NCI-H69 (cell line): ENCODE measurements at regions not wholly inside any gene's neighbourhood (a gene's known extent, or its start where the extent isn't known, plus 50 kb on each side); places are given as distances from the start of the nearest gene placed in this dataset.
"Not testable (repeated sequence)": the region's sequence is repeated elsewhere in the genome, so short reads cannot be mapped to it uniquely, and the experiment has no call there.

Source experiments
- DNase-seq: peaks from one replicate; lab custom pipeline; 2025; lab: John Stamatoyannopoulos, UW

GRCh38 chr18:22816266-22817176 is 116.6 kb upstream of the RBBP8 start:
- DNase-seq = peak; percentile 89

- DNase-seq = peak; percentile 66
Measured at GRCh38 chr18:22817844-22818243, 115.3 kb upstream of the RBBP8 start.

- DNase-seq = peak; percentile 67
Measured at GRCh38 chr18:22822024-22822423, 111.1 kb upstream of the RBBP8 start.

- DNase-seq = no peak
Measured at GRCh38 chr18:22822841-22823508, 110.2 kb upstream of the RBBP8 start.

GRCh38 chr18:22826726-22827125 is 106.4 kb upstream of the RBBP8 start:
- DNase-seq = no peak

GRCh38 chr18:22827216-22827615 is 105.9 kb upstream of the RBBP8 start:
- DNase-seq = no peak

GRCh38 chr18:22827741-22828140 is 105.4 kb upstream of the RBBP8 start:
- no peak for DNase-seq

GRCh38 chr18:22828171-22828570 is 105.0 kb upstream of the RBBP8 start:
- DNase-seq = no peak

- DNase-seq = not testable (repeated sequence)
Measured at GRCh38 chr18:22828583-22828982, 104.5 kb upstream of the RBBP8 start.

- DNase-seq = peak; percentile 58
Measured at GRCh38 chr18:22829781-22830180, 103.3 kb upstream of the RBBP8 start.

GRCh38 chr18:22830511-22830910 is 102.6 kb upstream of the RBBP8 start:
- DNase-seq = no peak

- peak; percentile 79 for DNase-seq
Measured at GRCh38 chr18:22831441-22831904, 101.7 kb upstream of the RBBP8 start.

GRCh38 chr18:22836932-22837331 is 96.2 kb upstream of the RBBP8 start:
- no peak for DNase-seq

- DNase-seq = no peak
Measured at GRCh38 chr18:22838221-22838620, 94.9 kb upstream of the RBBP8 start.

GRCh38 chr18:22838639-22839277 is 94.4 kb upstream of the RBBP8 start:
- DNase-seq = no peak

- DNase-seq = no peak
Measured at GRCh38 chr18:22839340-22839821, 93.7 kb upstream of the RBBP8 start.

GRCh38 chr18:22840606-22841144 is 92.5 kb upstream of the RBBP8 start:
- DNase-seq = peak; percentile 36

GRCh38 chr18:22841840-22842239 is 91.3 kb upstream of the RBBP8 start:
- no peak for DNase-seq

- no peak for DNase-seq
Measured at GRCh38 chr18:22844190-22844589, 88.9 kb upstream of the RBBP8 start.

- DNase-seq = no peak
Measured at GRCh38 chr18:22844628-22845027, 88.5 kb upstream of the RBBP8 start.

GRCh38 chr18:22846088-22846683 is 86.9 kb upstream of the RBBP8 start:
- peak; percentile 66 for DNase-seq

GRCh38 chr18:22846697-22847096 is 86.4 kb upstream of the RBBP8 start:
- no peak for DNase-seq
